ENCODE measurements at regions not wholly inside any gene's neighbourhood (a gene's known extent, or its start where the extent isn't known, plus 50 kb on each side); places are given as distances from the start of the nearest gene placed in this dataset.

DNA sequence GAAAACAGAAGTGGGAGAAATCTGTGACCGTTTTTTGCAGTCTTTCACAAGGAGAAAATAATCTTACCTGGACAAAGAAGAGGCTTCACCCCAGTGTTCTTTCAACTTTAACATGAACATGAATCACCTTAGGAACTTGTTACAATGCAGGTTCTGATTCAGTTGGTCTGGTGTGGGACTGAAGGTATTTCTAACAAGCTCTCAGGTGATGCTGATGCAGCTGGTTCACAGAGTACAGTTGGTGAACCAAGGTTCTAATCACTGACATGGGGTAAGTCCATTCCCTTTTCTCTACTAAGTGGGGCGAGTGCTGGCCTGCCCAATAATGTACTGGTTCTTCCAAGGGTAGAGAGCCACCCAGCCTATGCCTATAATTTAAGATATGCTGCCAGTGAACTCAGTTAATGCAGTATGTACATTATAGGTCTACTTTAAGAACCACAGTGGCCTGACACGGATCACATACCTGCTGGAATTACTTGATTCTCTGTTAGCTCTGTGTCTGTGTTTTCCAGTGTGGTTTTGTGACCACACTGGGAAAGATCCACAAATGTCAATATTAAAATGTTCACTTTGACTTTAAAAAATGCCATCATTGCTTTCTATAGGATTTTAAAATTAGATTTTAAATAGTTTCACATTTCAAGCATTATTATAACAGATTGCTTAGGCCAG lies 304.1 kb downstream of the ZNF621 start:
- H3K27ac ChIP-seq, result no peak overlapping the region
- H3K36me3 ChIP-seq, result no peaks in the 10 kb centered on the region
- H3K4me3 ChIP-seq, result no peak overlapping the region
- no peaks in the 10 kb centered on the region for H3K27me3 ChIP-seq
- no peak for DNase-seq (ENCODE audit: low spot score)
- TF ChIP-seq CTCF (IDR thresholded peaks at IDR 0.05), result no peak
- H3K4me1 ChIP-seq, result peaks cover 0 to 4% of the 10 kb centered on the region in 2 donors
- H3K9me3 ChIP-seq, result no peaks in the 10 kb centered on the region

GRCh38 chr3:40829876-40830275 lies 305.1 kb downstream of the ZNF621 start:
- Histone ChIP-seq H3K4me1 (peaks cover 0 to 4% of the 10 kb centered on the region in 2 donors), H3K36me3 (no peaks in the 10 kb centered on the region), H3K4me3 (no peak overlapping the region), H3K9me3 (no peaks in the 10 kb centered on the region), H3K27me3 (no peaks in the 10 kb centered on the region), H3K27ac (no peak overlapping the region)
- no peak for DNase-seq (ENCODE audit: low spot score)
- TF ChIP-seq CTCF (IDR thresholded peaks at IDR 0.05), result no peak

DNA sequence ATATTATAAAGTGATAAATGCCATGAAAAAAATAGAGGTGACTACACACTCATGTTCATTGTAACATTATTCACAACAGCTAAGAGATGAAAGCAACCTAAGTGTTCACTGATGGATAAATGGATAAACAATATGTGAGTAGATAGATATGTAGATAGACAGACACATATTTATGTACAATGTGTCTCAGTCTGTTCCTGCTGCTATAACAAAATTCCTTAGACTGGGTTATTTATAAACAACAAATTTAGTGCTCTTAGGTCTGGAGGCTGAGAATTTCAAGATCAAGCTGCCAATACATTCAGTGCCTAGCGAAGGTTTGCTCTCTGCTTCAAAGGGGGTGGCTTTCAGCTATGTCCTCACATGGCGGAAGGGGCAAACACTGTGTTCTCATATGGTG lies 312.5 kb downstream of the ZNF621 start:
- Histone ChIP-seq H3K9me3 (no peaks in the 10 kb centered on the region), H3K4me1 (no peaks in the 10 kb centered on the region), H3K4me3 (no peak overlapping the region), H3K36me3 (no peaks in the 10 kb centered on the region), H3K27ac (no peak overlapping the region), H3K27me3 (no peaks in the 10 kb centered on the region)
- TF ChIP-seq CTCF (IDR thresholded peaks at IDR 0.05), result no peak
- DNase-seq (ENCODE audit: low spot score), result no peak

GRCh38 chr3:40841131-40841530 lies 316.4 kb downstream of the ZNF621 start:
- no peaks in the 10 kb centered on the region for H3K27me3 ChIP-seq
- no peak for TF ChIP-seq CTCF (IDR thresholded peaks at IDR 0.05)
- peaks cover 0 to under 1% of the 10 kb centered on the region in 2 donors for H3K4me1 ChIP-seq
- DNase-seq (ENCODE audit: low spot score), result no peak
- H3K36me3 ChIP-seq, result no peaks in the 10 kb centered on the region
- peaks cover 0 to 6% of the 10 kb centered on the region in 2 donors for H3K9me3 ChIP-seq
- H3K27ac ChIP-seq, result no peak overlapping the region
- H3K4me3 ChIP-seq, result no peak overlapping the region

- Histone ChIP-seq H3K4me3 (no peak overlapping the region), H3K27me3 (no peaks in the 10 kb centered on the region), H3K4me1 (peaks cover 0 to 5% of the 10 kb centered on the region in 2 donors), H3K36me3 (no peaks in the 10 kb centered on the region), H3K9me3 (peaks cover 0 to 8% of the 10 kb centered on the region in 2 donors), H3K27ac (no peak overlapping the region)
- no peak for DNase-seq (ENCODE audit: low spot score)
- no peak for TF ChIP-seq CTCF (IDR thresholded peaks at IDR 0.05)
Observed at GRCh38 chr3:40841570-40842109, 316.9 kb downstream of the ZNF621 start.

- no peak for TF ChIP-seq CTCF (IDR thresholded peaks at IDR 0.05)
- Histone ChIP-seq H3K9me3 (peaks cover 0 to 8% of the 10 kb centered on the region in 2 donors), H3K27me3 (no peaks in the 10 kb centered on the region), H3K27ac (no peak overlapping the region), H3K36me3 (no peaks in the 10 kb centered on the region), H3K4me3 (no peak overlapping the region), H3K4me1 (peaks cover 0 to 9% of the 10 kb centered on the region in 2 donors)
- no peak for DNase-seq (ENCODE audit: low spot score)
Observed at GRCh38 chr3:40842714-40843113, 318.0 kb downstream of the ZNF621 start.

Measured in right atrium auricular region (tissue), 2 donors.